H1 (cell line): ENCODE measurements at regions not wholly inside any gene's neighbourhood (a gene's known extent, or its start where the extent isn't known, plus 50 kb on each side); places are given as distances from the start of the nearest gene placed in this dataset.

ENCODE experiments used
- ATF2 ChIP-seq: IDR thresholded peaks from 2 replicates; pipeline ENCODE4 v1.6.1; 2012; ENCODE audit warnings: low read length, inconsistent platforms
- KDM1A ChIP-seq: fragments of 200-600, 300-600 bp; sonication (generic); IDR thresholded peaks from 2 replicates; pipeline ENCODE4 v1.7.1; 2016; ENCODE audit warnings: mild to moderate bottlenecking, low read length, borderline replicate concordance

GRCh38 chr5:54612711-54613110, 95.2 kb downstream of the SNX18 start (continued):
- TF ChIP-seq KDM1A (no peak), ATF2 (no peak)
